ENCODE measurements at regions not wholly inside any gene's neighbourhood (a gene's known extent, or its start where the extent isn't known, plus 50 kb on each side); places are given as distances from the start of the nearest gene placed in this dataset.
"Not testable (repeated sequence)": the region's sequence is repeated elsewhere in the genome, so short reads cannot be mapped to it uniquely, and the experiment has no call there.

DNA sequence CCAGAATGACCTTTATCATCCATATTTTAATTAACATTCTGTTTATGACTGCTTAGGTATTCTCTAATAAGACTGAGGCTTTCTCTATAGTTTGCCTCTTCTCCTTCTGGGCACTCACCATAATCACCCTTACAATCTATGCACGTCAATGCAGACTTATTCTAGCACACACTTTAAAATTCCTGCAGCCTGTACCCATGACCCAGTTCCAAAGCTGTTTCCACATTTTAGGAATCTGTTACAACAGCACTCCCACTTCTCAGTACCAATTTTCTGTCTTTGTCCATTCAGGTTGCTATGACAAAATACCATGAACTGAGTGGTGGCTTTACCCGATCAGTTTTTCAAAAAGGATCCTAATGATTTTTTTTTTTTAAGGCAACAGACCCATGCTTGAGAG lies 103.5 kb downstream of the SOX14 start:
- DNase-seq (no peak), ATAC-seq (no peak)
- WGBS (ENCODE audit: insufficient coverage) = 92% methylated on average over 2 of the region's 2 CpGs
- TF ChIP-seq, protein P1, sequence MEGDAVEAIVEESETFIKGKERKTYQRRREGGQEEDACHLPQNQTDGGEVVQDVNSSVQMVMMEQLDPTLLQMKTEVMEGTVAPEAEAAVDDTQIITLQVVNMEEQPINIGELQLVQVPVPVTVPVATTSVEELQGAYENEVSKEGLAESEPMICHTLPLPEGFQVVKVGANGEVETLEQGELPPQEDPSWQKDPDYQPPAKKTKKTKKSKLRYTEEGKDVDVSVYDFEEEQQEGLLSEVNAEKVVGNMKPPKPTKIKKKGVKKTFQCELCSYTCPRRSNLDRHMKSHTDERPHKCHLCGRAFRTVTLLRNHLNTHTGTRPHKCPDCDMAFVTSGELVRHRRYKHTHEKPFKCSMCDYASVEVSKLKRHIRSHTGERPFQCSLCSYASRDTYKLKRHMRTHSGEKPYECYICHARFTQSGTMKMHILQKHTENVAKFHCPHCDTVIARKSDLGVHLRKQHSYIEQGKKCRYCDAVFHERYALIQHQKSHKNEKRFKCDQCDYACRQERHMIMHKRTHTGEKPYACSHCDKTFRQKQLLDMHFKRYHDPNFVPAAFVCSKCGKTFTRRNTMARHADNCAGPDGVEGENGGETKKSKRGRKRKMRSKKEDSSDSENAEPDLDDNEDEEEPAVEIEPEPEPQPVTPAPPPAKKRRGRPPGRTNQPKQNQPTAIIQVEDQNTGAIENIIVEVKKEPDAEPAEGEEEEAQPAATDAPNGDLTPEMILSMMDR (IDR thresholded peaks at IDR 0.05) = no peak
- H3K4me3 Mint-ChIP-seq = no peak overlapping the region
- H3K27ac Mint-ChIP-seq = no peak overlapping the region
- peaks cover 6% of the 10 kb centered on the region for H3K36me3 Mint-ChIP-seq
- intact Hi-C loops (cut with micrococcal nuclease) = no loop called here
- H3K27ac ChIP-seq (ENCODE audit: low read length) = no peak overlapping the region
- H3K4me1 ChIP-seq (ENCODE audit: control insufficient read depth, insufficient read depth, low read length) = no peaks in the 10 kb centered on the region
- peaks cover 6% of the 10 kb centered on the region for H3K9me3 ChIP-seq (ENCODE audit: control insufficient read depth, insufficient read depth, low read length)
- H3K27me3 Mint-ChIP-seq (ENCODE audit: low read depth in 2 of 2) = no peaks in the 10 kb centered on the region
- H3K4me3 ChIP-seq (ENCODE audit: low read length) = no peak overlapping the region
- no peaks in the 10 kb centered on the region for H3K27me3 ChIP-seq (ENCODE audit: control insufficient read depth, insufficient read depth, low read length)
- no peaks in the 10 kb centered on the region for H3K36me3 ChIP-seq (ENCODE audit: control insufficient read depth, insufficient read depth, low read length)
- no peaks in the 10 kb centered on the region for H3K4me1 Mint-ChIP-seq
- H3K9me3 Mint-ChIP-seq = peaks cover 13 to 20% of the 10 kb centered on the region in 2 donors

DNA sequence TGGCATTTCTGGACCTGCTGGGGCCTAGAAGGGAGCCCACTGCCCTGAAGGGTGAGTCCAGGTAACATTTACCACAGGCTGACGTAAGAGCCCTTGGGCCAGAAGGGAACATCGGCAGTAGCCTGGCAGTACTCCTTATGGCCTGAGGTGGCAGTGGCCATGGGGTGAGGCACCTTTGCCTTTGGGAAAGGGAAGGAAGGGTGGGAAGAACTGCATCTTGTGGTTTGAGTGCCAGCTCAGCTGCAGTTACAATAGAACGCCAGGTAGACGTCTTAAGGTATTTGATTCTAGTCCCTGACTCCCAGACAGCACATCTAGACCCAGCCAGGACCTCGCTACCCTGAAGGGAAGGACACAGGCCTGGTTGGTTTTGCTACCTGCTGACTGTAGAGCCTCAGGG lies 104.9 kb downstream of the SOX14 start:
- Histone ChIP-seq H3K36me3 (ENCODE audit: control insufficient read depth, insufficient read depth, low read length) (no peaks in the 10 kb centered on the region), H3K4me1 (ENCODE audit: control insufficient read depth, insufficient read depth, low read length) (no peaks in the 10 kb centered on the region), H3K4me3 (ENCODE audit: low read length) (no peak overlapping the region), H3K27ac (ENCODE audit: low read length) (no peak overlapping the region), H3K9me3 (ENCODE audit: control insufficient read depth, insufficient read depth, low read length) (peaks cover 6% of the 10 kb centered on the region), H3K27me3 (ENCODE audit: control insufficient read depth, insufficient read depth, low read length) (no peaks in the 10 kb centered on the region)
- 84% methylated on average over 5 of the region's 5 CpGs for WGBS (ENCODE audit: insufficient coverage)
- TF ChIP-seq, protein P1 (IDR thresholded peaks at IDR 0.05) = no peak
- Mint-ChIP-seq H3K27ac (no peak overlapping the region), H3K9me3 (peaks cover 13 to 23% of the 10 kb centered on the region in 2 donors), H3K27me3 (ENCODE audit: low read depth in 2 of 2) (no peaks in the 10 kb centered on the region), H3K4me1 (no peaks in the 10 kb centered on the region), H3K4me3 (no peak overlapping the region), H3K36me3 (peaks cover 6% of the 10 kb centered on the region)
- no peak for DNase-seq
- intact Hi-C loops (cut with micrococcal nuclease) = no loop called here
- no peak for ATAC-seq

DNA sequence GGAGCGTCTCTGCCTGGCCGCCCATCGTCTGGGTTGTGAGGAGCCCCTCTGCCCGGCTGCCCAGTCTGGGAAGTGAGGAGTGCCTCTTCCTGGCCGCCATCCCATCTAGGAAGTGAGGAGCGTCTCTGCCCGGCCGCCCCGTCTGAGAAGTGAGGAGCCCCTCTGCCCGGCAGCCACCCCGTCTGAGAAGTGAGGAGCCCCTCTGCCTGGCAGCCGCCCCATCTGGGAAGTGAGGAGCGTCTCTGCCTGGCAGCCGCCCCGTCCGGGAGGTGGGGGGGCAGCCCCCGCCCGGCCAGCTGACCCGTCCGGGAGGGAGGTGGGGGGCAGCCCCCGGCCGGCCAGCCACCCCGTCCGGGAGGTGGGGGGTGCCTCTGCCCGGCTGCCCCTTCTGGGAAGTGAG lies 108.5 kb downstream of the SOX14 start:
- H3K4me1 Mint-ChIP-seq; intact Hi-C loops (cut with micrococcal nuclease); H3K27me3 Mint-ChIP-seq (ENCODE audit: low read depth in 2 of 2); H3K36me3 Mint-ChIP-seq; H3K27ac ChIP-seq (ENCODE audit: low read length); H3K27me3 ChIP-seq (ENCODE audit: control insufficient read depth, insufficient read depth, low read length); H3K9me3 ChIP-seq (ENCODE audit: control insufficient read depth, insufficient read depth, low read length); H3K36me3 ChIP-seq (ENCODE audit: control insufficient read depth, insufficient read depth, low read length); H3K4me3 ChIP-seq (ENCODE audit: low read length); H3K4me3 Mint-ChIP-seq; ATAC-seq; DNase-seq; H3K4me1 ChIP-seq (ENCODE audit: control insufficient read depth, insufficient read depth, low read length); H3K27ac Mint-ChIP-seq: not testable (repeated sequence)
- WGBS (ENCODE audit: insufficient coverage) = 97% methylated on average over 25 of the region's 25 CpGs
- H3K9me3 Mint-ChIP-seq = peaks cover 21 to 25% of the 10 kb centered on the region in 2 donors

DNA sequence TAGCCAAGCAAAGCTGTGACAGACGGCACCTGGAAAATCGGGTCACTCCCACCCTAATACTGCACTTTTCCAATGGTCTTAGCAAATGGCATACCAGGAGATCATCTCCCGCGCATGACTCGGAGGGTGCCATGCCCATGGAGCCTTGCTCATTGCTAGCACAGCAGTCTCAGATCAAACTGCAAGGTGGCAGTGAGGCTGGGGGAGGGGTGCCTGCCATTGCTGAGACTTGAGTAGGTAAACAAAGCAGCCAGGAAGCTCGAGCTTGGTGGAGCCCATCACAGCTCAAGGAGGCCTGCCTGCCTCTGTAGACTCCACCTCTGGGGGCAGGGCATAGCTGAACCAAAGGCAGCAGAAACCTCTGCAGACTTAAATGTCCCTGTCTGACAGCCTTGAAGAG lies 113.1 kb upstream of the CLDN18 start:
- H3K4me1 ChIP-seq (ENCODE audit: control insufficient read depth, insufficient read depth, low read length); H3K27ac Mint-ChIP-seq; H3K9me3 ChIP-seq (ENCODE audit: control insufficient read depth, insufficient read depth, low read length); H3K4me1 Mint-ChIP-seq; H3K27me3 ChIP-seq (ENCODE audit: control insufficient read depth, insufficient read depth, low read length); H3K27me3 Mint-ChIP-seq (ENCODE audit: low read depth in 2 of 2); H3K36me3 Mint-ChIP-seq; H3K4me3 ChIP-seq (ENCODE audit: low read length); intact Hi-C loops (cut with micrococcal nuclease); H3K9me3 Mint-ChIP-seq; DNase-seq; H3K36me3 ChIP-seq (ENCODE audit: control insufficient read depth, insufficient read depth, low read length); H3K4me3 Mint-ChIP-seq; H3K27ac ChIP-seq (ENCODE audit: low read length); ATAC-seq: not testable (repeated sequence)
- 77% methylated on average over 6 of the region's 6 CpGs for WGBS (ENCODE audit: insufficient coverage)
